ENCODE measurements at regions not wholly inside any gene's neighbourhood (a gene's known extent, or its start where the extent isn't known, plus 50 kb on each side); places are given as distances from the start of the nearest gene placed in this dataset.

GRCh38 chr6:78062993-78063392 lies 410.2 kb downstream of the MEI4 start:
- H3K36me3 ChIP-seq = no peaks in the 10 kb centered on the region
- no peak for DNase-seq
- 73 to 90% methylated on average over 2 to 4 of the region's 4 CpGs for WGBS, 2 donors (ENCODE audit: low coverage in 1 of 2)
- H3K4me1 ChIP-seq = no peaks in the 10 kb centered on the region
- H3K4me3 ChIP-seq = no peak overlapping the region
- intact Hi-C loops (cut with DNase I; ENCODE audit: low total_unique reads) (no loop called here), in situ Hi-C loops (cut with MboI; ENCODE audit: low pct_ligation_motif_present in 1 of 4, low pct_unique_long_range_greater_than_20kb in 1 of 4, low sequenced_read_pairs in 3 of 4) (no loop called here)
- H3K27me3 ChIP-seq = no peaks in the 10 kb centered on the region
- TF ChIP-seq POLR2AphosphoS5 (IDR thresholded peaks at IDR 0.05) (no peak), EP300 (IDR thresholded peaks at IDR 0.05; ENCODE audit: low read depth) (no peak), CTCF (IDR thresholded peaks at IDR 0.05) (no peak), POLR2A (IDR thresholded peaks at IDR 0.05) (no peak)
- no peak overlapping the region for H3K27ac ChIP-seq
- H3K9me3 ChIP-seq = no peaks in the 10 kb centered on the region

DNA sequence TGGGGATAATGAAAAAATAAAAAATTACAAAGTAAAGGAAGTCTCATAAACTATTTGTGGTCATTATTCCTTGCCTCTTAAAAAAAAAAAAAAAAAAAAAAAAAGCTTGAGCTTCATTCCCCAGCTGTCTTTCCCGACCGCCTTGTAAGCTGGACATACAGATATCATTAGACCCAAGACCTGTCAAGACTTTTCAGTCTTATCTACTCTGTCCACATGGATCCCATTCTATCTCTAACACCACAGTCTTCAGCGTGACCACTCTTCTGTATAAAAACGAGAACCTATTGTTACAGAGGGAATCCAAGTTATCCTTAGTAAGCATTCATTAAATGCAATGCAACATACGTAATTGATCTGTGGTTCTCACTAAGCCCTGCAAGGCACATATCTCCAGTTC lies 423.5 kb downstream of the MEI4 start:
- Histone ChIP-seq H3K4me3 (no peak overlapping the region), H3K27me3 (no peaks in the 10 kb centered on the region), H3K9me3 (no peaks in the 10 kb centered on the region), H3K36me3 (no peaks in the 10 kb centered on the region), H3K27ac (no peak overlapping the region), H3K4me1 (no peaks in the 10 kb centered on the region)
- 85 to 88% methylated on average over 5 of the region's 5 CpGs for WGBS, 2 donors (ENCODE audit: low coverage in 1 of 2)
- intact Hi-C loops (cut with DNase I; ENCODE audit: low total_unique reads) (no loop called here), in situ Hi-C loops (cut with MboI; ENCODE audit: low pct_ligation_motif_present in 1 of 4, low pct_unique_long_range_greater_than_20kb in 1 of 4, low sequenced_read_pairs in 3 of 4) (no loop called here)
- TF ChIP-seq CTCF (IDR thresholded peaks at IDR 0.05) (no peak), POLR2AphosphoS5 (IDR thresholded peaks at IDR 0.05) (no peak), POLR2A (IDR thresholded peaks at IDR 0.05) (no peak)
- no peak for DNase-seq

- no peak for DNase-seq
- Histone ChIP-seq H3K36me3 (no peaks in the 10 kb centered on the region), H3K27me3 (no peaks in the 10 kb centered on the region), H3K9me3 (no peaks in the 10 kb centered on the region), H3K4me1 (no peaks in the 10 kb centered on the region), H3K27ac (no peak overlapping the region), H3K4me3 (no peak overlapping the region)
- intact Hi-C loops (cut with DNase I; ENCODE audit: low total_unique reads) = no loop called here
- TF ChIP-seq POLR2AphosphoS5 (IDR thresholded peaks at IDR 0.05) (no peak), CTCF (IDR thresholded peaks at IDR 0.05) (no peak), POLR2A (IDR thresholded peaks at IDR 0.05) (no peak), EP300 (IDR thresholded peaks at IDR 0.05; ENCODE audit: low read depth) (no peak)
- 57 to 60% methylated on average over 1 to 2 of the region's 2 CpGs for WGBS, 2 donors (ENCODE audit: low coverage in 1 of 2)
- in situ Hi-C loops (cut with MboI; ENCODE audit: low pct_ligation_motif_present in 1 of 4, low pct_unique_long_range_greater_than_20kb in 1 of 4, low sequenced_read_pairs in 3 of 4) = no loop called here
Measured at GRCh38 chr6:78089531-78089930, 436.7 kb downstream of the MEI4 start.

- no peak for DNase-seq
- no peaks in the 10 kb centered on the region for H3K36me3 ChIP-seq
- H3K4me3 ChIP-seq = no peak overlapping the region
- H3K9me3 ChIP-seq = no peaks in the 10 kb centered on the region
- no peaks in the 10 kb centered on the region for H3K27me3 ChIP-seq
- WGBS, 2 donors (ENCODE audit: low coverage in 1 of 2) = 0 to 36% methylated on average over 1 of the region's 1 CpG
- in situ Hi-C loops (cut with MboI; ENCODE audit: low pct_ligation_motif_present in 1 of 4, low pct_unique_long_range_greater_than_20kb in 1 of 4, low sequenced_read_pairs in 3 of 4) = no loop called here
- no peak for TF ChIP-seq CTCF (IDR thresholded peaks at IDR 0.05)
- TF ChIP-seq POLR2A (IDR thresholded peaks at IDR 0.05) = no peak
- no peak for TF ChIP-seq EP300 (IDR thresholded peaks at IDR 0.05; ENCODE audit: low read depth)
- no peak for TF ChIP-seq POLR2AphosphoS5 (IDR thresholded peaks at IDR 0.05)
- intact Hi-C loops (cut with DNase I; ENCODE audit: low total_unique reads) = no loop called here
- no peaks in the 10 kb centered on the region for H3K4me1 ChIP-seq
- no peak overlapping the region for H3K27ac ChIP-seq
Measured at GRCh38 chr6:78093906-78094305, 441.1 kb downstream of the MEI4 start.

All from transverse colon (tissue), 4 donors.